GM04504 (cell line): ENCODE measurements at regions not wholly inside any gene's neighbourhood (a gene's known extent, or its start where the extent isn't known, plus 50 kb on each side); places are given as distances from the start of the nearest gene placed in this dataset.
"Not testable (repeated sequence)": the region's sequence is repeated elsewhere in the genome, so short reads cannot be mapped to it uniquely, and the experiment has no call there.

Experiments used
- DNase-seq: peaks from one replicate; pipeline ENCODE4 v3.0.0-alpha.2; 2012; ENCODE audit warnings: low read depth

- no peak for DNase-seq
These were observed 64.0 kb downstream of the GPRASP3 start for GRCh38 chrX:102784550-102784949.

GRCh38 chrX:102787283-102787682 is 66.7 kb downstream of the GPRASP3 start:
- no peak for DNase-seq

GRCh38 chrX:102808336-102808735 is 87.8 kb downstream of the GPRASP3 start:
- DNase-seq, result no peak

- not testable (repeated sequence) for DNase-seq
These were observed 97.7 kb downstream of the GPRASP3 start for GRCh38 chrX:102818269-102818668.

- DNase-seq, result peak; percentile 39
These were observed 104.4 kb upstream of the RAB40AL start for GRCh38 chrX:102832661-102833060.

GRCh38 chrX:102833136-102833535 is 103.9 kb upstream of the RAB40AL start:
- no peak for DNase-seq

GRCh38 chrX:102835504-102836146 is 101.4 kb upstream of the RAB40AL start:
- no peak for DNase-seq

GRCh38 chrX:102837847-102838246 is 99.2 kb upstream of the RAB40AL start:
- no peak for DNase-seq

GRCh38 chrX:102840871-102841705 is 96.0 kb upstream of the RAB40AL start:
- DNase-seq, result no peak

GRCh38 chrX:102841706-102842003 is 95.4 kb upstream of the RAB40AL start:
- DNase-seq, result no peak

GRCh38 chrX:102845020-102845419 is 92.1 kb upstream of the RAB40AL start:
- no peak for DNase-seq

- peak; percentile 14 for DNase-seq
These were observed 90.4 kb upstream of the RAB40AL start for GRCh38 chrX:102846544-102847236.

GRCh38 chrX:102847362-102847761 is 89.7 kb upstream of the RAB40AL start:
- no peak for DNase-seq

- DNase-seq, result no peak
These were observed 87.7 kb upstream of the RAB40AL start for GRCh38 chrX:102849396-102849795.

- DNase-seq, result not testable (repeated sequence)
These were observed 78.1 kb upstream of the RAB40AL start for GRCh38 chrX:102858826-102859549.

- no peak for DNase-seq
These were observed 77.6 kb upstream of the RAB40AL start for GRCh38 chrX:102859550-102859871.

GRCh38 chrX:102860235-102860634 is 76.8 kb upstream of the RAB40AL start:
- no peak for DNase-seq

- DNase-seq, result peak; percentile 53
These were observed 73.3 kb upstream of the RAB40AL start for GRCh38 chrX:102863735-102864134.

GRCh38 chrX:102866981-102867656 is 70.0 kb upstream of the RAB40AL start:
- no peak for DNase-seq

GRCh38 chrX:102883491-102883890 is 53.6 kb upstream of the RAB40AL start:
- no peak for DNase-seq
